Tibial nerve (tissue), 4 donors: ENCODE measurements at regions not wholly inside any gene's neighbourhood (a gene's known extent, or its start where the extent isn't known, plus 50 kb on each side); places are given as distances from the start of the nearest gene placed in this dataset.

Source experiments
- EP300 ChIP-seq, 2 donors: sonication (generic); formaldehyde crosslinking; IDR thresholded peaks; one replicate each; pipeline ENCODE4 v1.6.1; 2017; ENCODE audit warnings: antibody characterized with exemption in 2 of 2, mild to moderate bottlenecking in 1 of 2
- POLR2A ChIP-seq, 2 donors: fragments of 450-650 bp; IDR thresholded peaks; one replicate each; pipeline ENCODE4 v1.6.1; 2017; ENCODE audit warnings: antibody characterized with exemption in 2 of 2, mild to moderate bottlenecking in 2 of 2, moderate library complexity in 2 of 2
- TF ChIP-seq, protein P1 (sequence below), 5 experiments: fragments of 200-600 bp in 3 of 5; fragments of 450-650 bp in 2 of 5; sonication (generic) in 3 of 5; IDR thresholded peaks; one replicate each; pipeline ENCODE4 v1.5.1; 2016 to 2019; ENCODE audit warnings: antibody characterized with exemption in 5 of 5, mild to moderate bottlenecking in 3 of 5, moderate library complexity in 2 of 5

GRCh38 chr6:155818698-155819097 lies 363.1 kb upstream of the NOX3 start:
- TF ChIP-seq, protein P1, sequence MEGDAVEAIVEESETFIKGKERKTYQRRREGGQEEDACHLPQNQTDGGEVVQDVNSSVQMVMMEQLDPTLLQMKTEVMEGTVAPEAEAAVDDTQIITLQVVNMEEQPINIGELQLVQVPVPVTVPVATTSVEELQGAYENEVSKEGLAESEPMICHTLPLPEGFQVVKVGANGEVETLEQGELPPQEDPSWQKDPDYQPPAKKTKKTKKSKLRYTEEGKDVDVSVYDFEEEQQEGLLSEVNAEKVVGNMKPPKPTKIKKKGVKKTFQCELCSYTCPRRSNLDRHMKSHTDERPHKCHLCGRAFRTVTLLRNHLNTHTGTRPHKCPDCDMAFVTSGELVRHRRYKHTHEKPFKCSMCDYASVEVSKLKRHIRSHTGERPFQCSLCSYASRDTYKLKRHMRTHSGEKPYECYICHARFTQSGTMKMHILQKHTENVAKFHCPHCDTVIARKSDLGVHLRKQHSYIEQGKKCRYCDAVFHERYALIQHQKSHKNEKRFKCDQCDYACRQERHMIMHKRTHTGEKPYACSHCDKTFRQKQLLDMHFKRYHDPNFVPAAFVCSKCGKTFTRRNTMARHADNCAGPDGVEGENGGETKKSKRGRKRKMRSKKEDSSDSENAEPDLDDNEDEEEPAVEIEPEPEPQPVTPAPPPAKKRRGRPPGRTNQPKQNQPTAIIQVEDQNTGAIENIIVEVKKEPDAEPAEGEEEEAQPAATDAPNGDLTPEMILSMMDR (IDR thresholded peaks at IDR 0.05): no peak
- TF ChIP-seq POLR2A (IDR thresholded peaks at IDR 0.05) (no peak), EP300 (IDR thresholded peaks at IDR 0.05) (no peak)
